ENCODE measurements at regions not wholly inside any gene's neighbourhood (a gene's known extent, or its start where the extent isn't known, plus 50 kb on each side); places are given as distances from the start of the nearest gene placed in this dataset.

DNA sequence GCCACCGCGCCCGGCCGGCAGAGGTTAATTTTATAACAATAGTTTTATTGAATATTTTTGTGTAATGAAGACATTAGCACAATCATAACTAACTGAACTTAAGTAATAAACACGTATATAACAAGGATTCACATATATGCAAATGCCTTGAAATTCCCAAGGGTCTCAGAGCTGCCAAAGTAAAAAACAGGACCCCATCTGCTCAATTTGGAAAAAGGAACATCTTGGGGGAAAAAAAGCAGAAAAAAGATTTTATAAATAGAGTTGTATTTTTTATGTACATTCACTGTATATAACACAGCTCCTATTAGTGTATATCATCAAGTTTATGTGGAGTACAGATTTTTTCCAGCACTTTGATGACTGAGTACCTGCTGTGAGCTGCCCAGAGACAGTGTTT is 366.7 kb downstream of the BRINP1 start:
- no peaks in the 10 kb centered on the region for H3K4me1 ChIP-seq (ENCODE audit: control insufficient read depth, insufficient read depth, low read length, poor library complexity, severe bottlenecking)
- H3K27me3 Mint-ChIP-seq: no peaks in the 10 kb centered on the region
- H3K4me3 ChIP-seq (ENCODE audit: low read depth, low read length): no peak overlapping the region
- H3K9me3 Mint-ChIP-seq: peaks cover 0 to 18% (median 9%) of the 10 kb centered on the region in 7 donors
- H3K27ac Mint-ChIP-seq: no peak overlapping the region
- no peaks in the 10 kb centered on the region for H3K9me3 ChIP-seq (ENCODE audit: control insufficient read depth in 2 of 2, low read length in 2 of 2)
- no peak for DNase-seq
- H3K27ac ChIP-seq (ENCODE audit: insufficient read depth, low read length, poor library complexity, severe bottlenecking): no peak overlapping the region
- H3K4me1 Mint-ChIP-seq: no peaks in the 10 kb centered on the region
- H3K4me3 Mint-ChIP-seq: no peak overlapping the region
- H3K36me3 ChIP-seq (ENCODE audit: control insufficient read depth, insufficient read depth, low read length): no peaks in the 10 kb centered on the region
- no peaks in the 10 kb centered on the region for H3K36me3 Mint-ChIP-seq
- ATAC-seq (ENCODE audit: low read depth in 2 of 2): no peak
- H3K27me3 ChIP-seq (ENCODE audit: control insufficient read depth, insufficient read depth, low read length): no peaks in the 10 kb centered on the region

DNA sequence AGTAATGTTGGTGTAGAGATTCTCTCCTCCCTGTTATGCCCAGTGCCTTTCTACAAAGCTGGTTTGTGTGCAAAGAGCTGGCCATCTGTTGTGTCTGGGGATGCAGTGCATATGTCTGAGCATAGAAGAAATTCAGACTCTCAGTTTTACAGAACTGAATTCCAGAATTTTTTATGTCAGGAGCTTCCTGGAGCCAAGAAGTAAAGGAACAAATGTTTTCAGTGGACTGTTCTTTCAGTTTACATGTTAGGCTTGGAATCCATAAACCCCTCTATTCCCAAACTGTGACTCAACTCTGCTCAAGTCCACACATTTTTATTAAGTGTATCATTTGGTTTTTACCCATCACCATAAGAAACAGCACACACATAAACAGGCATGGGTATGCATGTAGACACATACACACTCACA is 366.0 kb downstream of the BRINP1 start:
- H3K4me1 ChIP-seq (ENCODE audit: control insufficient read depth, insufficient read depth, low read length, poor library complexity, severe bottlenecking): no peaks in the 10 kb centered on the region
- Mint-ChIP-seq H3K27me3 (no peaks in the 10 kb centered on the region), H3K27ac (no peak overlapping the region), H3K4me3 (no peak overlapping the region), H3K9me3 (peaks cover 0 to 24% (median 9%) of the 10 kb centered on the region in 7 donors), H3K4me1 (no peaks in the 10 kb centered on the region), H3K36me3 (no peaks in the 10 kb centered on the region)
- no peaks in the 10 kb centered on the region for H3K27me3 ChIP-seq (ENCODE audit: control insufficient read depth, insufficient read depth, low read length)
- no peak overlapping the region for H3K27ac ChIP-seq (ENCODE audit: insufficient read depth, low read length, poor library complexity, severe bottlenecking)
- H3K9me3 ChIP-seq (ENCODE audit: control insufficient read depth in 2 of 2, low read length in 2 of 2): no peaks in the 10 kb centered on the region
- no peak for ATAC-seq (ENCODE audit: low read depth in 2 of 2)
- H3K4me3 ChIP-seq (ENCODE audit: low read depth, low read length): no peak overlapping the region
- DNase-seq: no peak
- H3K36me3 ChIP-seq (ENCODE audit: control insufficient read depth, insufficient read depth, low read length): no peaks in the 10 kb centered on the region

DNA sequence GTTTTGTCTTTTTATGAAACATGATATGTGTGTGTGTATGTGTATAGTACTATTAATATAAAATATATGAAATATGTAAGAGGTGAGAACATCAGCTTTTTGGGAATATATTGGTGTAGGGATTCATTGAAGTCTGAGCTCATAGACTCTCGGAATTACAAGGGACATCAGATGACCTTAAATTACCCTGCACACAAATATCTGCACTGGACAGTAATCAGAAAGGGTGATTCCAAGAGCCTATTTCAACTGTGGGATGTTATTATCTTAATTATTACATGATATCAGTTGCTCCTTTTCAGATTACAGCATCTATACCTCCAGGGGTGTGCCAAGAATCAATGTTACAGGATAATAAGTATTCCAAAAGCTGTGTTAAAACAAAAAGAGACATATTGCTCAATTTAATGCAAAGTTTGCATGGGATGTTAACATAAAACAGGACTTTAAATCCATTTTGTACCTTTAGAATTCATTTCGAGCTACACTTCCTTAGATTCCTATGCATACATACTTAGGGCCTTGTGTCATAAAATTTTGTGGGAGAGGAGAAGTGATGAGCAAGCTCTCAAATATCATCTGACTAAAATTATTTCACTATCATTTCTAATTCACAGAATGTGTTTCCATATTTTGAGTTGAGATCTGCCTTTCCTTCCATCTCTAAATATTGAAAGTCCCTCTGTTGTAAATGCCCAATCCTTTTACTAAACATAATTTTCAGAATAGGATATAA is 365.2 kb downstream of the BRINP1 start:
- no peak overlapping the region for H3K27ac ChIP-seq (ENCODE audit: insufficient read depth, low read length, poor library complexity, severe bottlenecking)
- Mint-ChIP-seq H3K27me3 (no peaks in the 10 kb centered on the region), H3K4me3 (no peak overlapping the region), H3K4me1 (no peaks in the 10 kb centered on the region), H3K9me3 (peaks cover 0 to 19% (median 13%) of the 10 kb centered on the region in 7 donors), H3K36me3 (no peaks in the 10 kb centered on the region), H3K27ac (no peak overlapping the region)
- DNase-seq (no peak), ATAC-seq (ENCODE audit: low read depth in 2 of 2) (no peak)
- no peaks in the 10 kb centered on the region for H3K36me3 ChIP-seq (ENCODE audit: control insufficient read depth, insufficient read depth, low read length)
- no peak overlapping the region for H3K4me3 ChIP-seq (ENCODE audit: low read depth, low read length)
- H3K4me1 ChIP-seq (ENCODE audit: control insufficient read depth, insufficient read depth, low read length, poor library complexity, severe bottlenecking): no peaks in the 10 kb centered on the region
- H3K27me3 ChIP-seq (ENCODE audit: control insufficient read depth, insufficient read depth, low read length): no peaks in the 10 kb centered on the region
- H3K9me3 ChIP-seq (ENCODE audit: control insufficient read depth in 2 of 2, low read length in 2 of 2): no peaks in the 10 kb centered on the region

DNA sequence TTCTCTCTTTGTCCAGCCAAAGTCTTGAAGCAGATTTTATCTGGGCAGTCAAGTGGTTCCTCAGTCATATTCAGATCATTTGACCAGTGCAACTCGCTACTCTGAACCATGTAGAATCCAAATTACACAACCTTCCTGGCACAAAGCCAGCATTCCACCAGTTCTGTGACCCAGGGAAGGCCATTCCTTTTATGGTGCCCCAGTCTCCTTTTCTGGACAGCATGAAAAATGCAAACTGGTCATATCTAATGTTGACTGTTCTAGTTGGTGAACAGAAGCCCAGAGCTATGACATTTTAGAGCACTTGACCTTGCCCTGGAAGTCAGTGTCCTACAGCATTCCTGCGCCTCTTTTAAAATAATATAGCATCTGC is 364.6 kb downstream of the BRINP1 start:
- DNase-seq (no peak), ATAC-seq (ENCODE audit: low read depth in 2 of 2) (no peak)
- no peak overlapping the region for H3K4me3 Mint-ChIP-seq
- no peaks in the 10 kb centered on the region for H3K27me3 ChIP-seq (ENCODE audit: control insufficient read depth, insufficient read depth, low read length)
- H3K36me3 Mint-ChIP-seq: no peaks in the 10 kb centered on the region
- no peaks in the 10 kb centered on the region for H3K9me3 ChIP-seq (ENCODE audit: control insufficient read depth in 2 of 2, low read length in 2 of 2)
- no peaks in the 10 kb centered on the region for H3K36me3 ChIP-seq (ENCODE audit: control insufficient read depth, insufficient read depth, low read length)
- H3K4me1 ChIP-seq (ENCODE audit: control insufficient read depth, insufficient read depth, low read length, poor library complexity, severe bottlenecking): no peaks in the 10 kb centered on the region
- no peaks in the 10 kb centered on the region for H3K4me1 Mint-ChIP-seq
- no peaks in the 10 kb centered on the region for H3K27me3 Mint-ChIP-seq
- H3K27ac ChIP-seq (ENCODE audit: insufficient read depth, low read length, poor library complexity, severe bottlenecking): no peak overlapping the region
- no peak overlapping the region for H3K4me3 ChIP-seq (ENCODE audit: low read depth, low read length)
- H3K9me3 Mint-ChIP-seq: peaks cover 0 to 16% (median 13%) of the 10 kb centered on the region in 7 donors
- H3K27ac Mint-ChIP-seq: no peak overlapping the region

DNA sequence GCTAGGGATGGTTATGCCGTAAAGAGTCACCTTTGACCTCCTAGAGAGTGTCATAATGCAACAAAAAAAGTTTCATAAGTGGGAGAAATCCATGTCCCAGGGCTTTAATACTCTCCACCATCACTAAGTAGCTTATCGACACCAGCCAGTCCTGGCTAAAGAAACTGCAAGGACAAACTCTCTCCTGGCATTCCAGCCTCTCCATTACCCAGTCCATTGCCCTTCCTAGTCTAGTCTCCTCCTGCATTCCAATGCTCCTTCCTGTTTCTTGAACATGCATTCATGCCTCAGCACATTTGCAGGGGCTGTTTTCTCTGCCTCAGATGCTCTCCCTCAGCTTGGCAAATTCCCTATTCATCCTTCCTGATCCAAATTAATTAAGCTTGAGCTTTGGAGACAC is 364.1 kb downstream of the BRINP1 start:
- Histone ChIP-seq H3K4me1 (ENCODE audit: control insufficient read depth, insufficient read depth, low read length, poor library complexity, severe bottlenecking) (no peaks in the 10 kb centered on the region), H3K27ac (ENCODE audit: insufficient read depth, low read length, poor library complexity, severe bottlenecking) (no peak overlapping the region), H3K36me3 (ENCODE audit: control insufficient read depth, insufficient read depth, low read length) (no peaks in the 10 kb centered on the region), H3K9me3 (ENCODE audit: control insufficient read depth in 2 of 2, low read length in 2 of 2) (peaks cover 0 to 4% of the 10 kb centered on the region in 2 experiments), H3K4me3 (ENCODE audit: low read depth, low read length) (no peak overlapping the region), H3K27me3 (ENCODE audit: control insufficient read depth, insufficient read depth, low read length) (no peaks in the 10 kb centered on the region)
- Mint-ChIP-seq H3K36me3 (no peaks in the 10 kb centered on the region), H3K4me1 (no peaks in the 10 kb centered on the region), H3K27ac (no peak overlapping the region), H3K27me3 (no peaks in the 10 kb centered on the region), H3K4me3 (no peak overlapping the region), H3K9me3 (peaks cover 0 to 16% (median 13%) of the 10 kb centered on the region in 7 donors)
- ATAC-seq (ENCODE audit: low read depth in 2 of 2) (no peak), DNase-seq (no peak)

DNA sequence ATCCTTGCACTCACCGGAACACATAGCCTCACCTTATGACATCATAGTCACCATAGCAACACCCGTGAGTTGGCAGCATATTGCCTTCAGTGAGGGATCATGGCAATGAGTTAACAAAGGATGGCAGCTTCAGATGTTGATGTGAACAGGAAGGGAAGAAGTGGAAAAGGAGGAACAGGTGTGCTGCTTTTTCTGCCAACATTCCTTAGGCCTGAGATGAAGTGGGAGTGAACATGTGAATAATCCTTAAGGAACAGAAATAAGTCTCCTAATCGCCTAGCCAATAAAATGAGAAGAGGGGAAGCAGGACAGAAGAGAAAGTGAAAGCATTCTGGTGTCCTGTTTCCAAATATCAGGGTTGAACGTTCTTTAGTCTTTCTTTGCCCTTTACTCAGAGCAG is 360.0 kb downstream of the BRINP1 start:
- ATAC-seq (ENCODE audit: low read depth in 2 of 2): no peak

DNA sequence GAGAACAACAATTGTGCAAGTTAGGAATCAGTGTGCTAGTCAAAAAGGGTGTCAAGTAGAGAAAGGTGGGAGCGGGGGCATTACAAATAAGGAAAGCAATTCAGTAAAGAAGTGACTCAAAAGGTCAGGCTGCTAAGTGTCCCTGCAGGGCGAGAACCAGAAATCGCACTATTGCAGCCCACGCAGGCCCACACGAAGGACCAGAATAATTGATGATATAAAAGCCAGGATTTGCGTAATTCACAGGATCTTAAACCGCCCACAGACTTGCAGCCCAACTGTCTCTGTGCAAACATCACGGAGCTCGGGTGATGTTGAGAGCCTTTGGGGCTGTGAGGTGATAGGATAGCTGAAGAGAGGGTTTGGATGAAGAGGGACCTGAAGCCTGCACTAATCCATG is 349.0 kb downstream of the BRINP1 start:
- H3K9me3 Mint-ChIP-seq: peaks cover 0 to 15% (median 5%) of the 10 kb centered on the region in 7 donors
- no peaks in the 10 kb centered on the region for H3K9me3 ChIP-seq (ENCODE audit: control insufficient read depth in 2 of 2, low read length in 2 of 2)
- DNase-seq: no peak
- H3K27me3 ChIP-seq (ENCODE audit: control insufficient read depth, insufficient read depth, low read length): no peaks in the 10 kb centered on the region
- no peaks in the 10 kb centered on the region for H3K4me1 Mint-ChIP-seq
- H3K36me3 ChIP-seq (ENCODE audit: control insufficient read depth, insufficient read depth, low read length): no peaks in the 10 kb centered on the region
- no peak overlapping the region for H3K27ac ChIP-seq (ENCODE audit: insufficient read depth, low read length, poor library complexity, severe bottlenecking)
- no peaks in the 10 kb centered on the region for H3K36me3 Mint-ChIP-seq
- ATAC-seq (ENCODE audit: low read depth in 2 of 2): no peak
- no peak overlapping the region for H3K4me3 Mint-ChIP-seq
- no peak overlapping the region for H3K27ac Mint-ChIP-seq
- H3K27me3 Mint-ChIP-seq: no peaks in the 10 kb centered on the region
- no peaks in the 10 kb centered on the region for H3K4me1 ChIP-seq (ENCODE audit: control insufficient read depth, insufficient read depth, low read length, poor library complexity, severe bottlenecking)
- H3K4me3 ChIP-seq (ENCODE audit: low read depth, low read length): no peak overlapping the region

More for the DNA sequence above, 360.0 kb downstream of the BRINP1 start:
- no peak for DNase-seq
- no peaks in the 10 kb centered on the region for H3K36me3 Mint-ChIP-seq
- Histone ChIP-seq H3K4me3 (ENCODE audit: low read depth, low read length) (no peak overlapping the region), H3K27ac (ENCODE audit: insufficient read depth, low read length, poor library complexity, severe bottlenecking) (no peak overlapping the region), H3K4me1 (ENCODE audit: control insufficient read depth, insufficient read depth, low read length, poor library complexity, severe bottlenecking) (no peaks in the 10 kb centered on the region), H3K27me3 (ENCODE audit: control insufficient read depth, insufficient read depth, low read length) (no peaks in the 10 kb centered on the region), H3K36me3 (ENCODE audit: control insufficient read depth, insufficient read depth, low read length) (no peaks in the 10 kb centered on the region), H3K9me3 (ENCODE audit: control insufficient read depth in 2 of 2, low read length in 2 of 2) (peaks cover 0 to 5% of the 10 kb centered on the region in 2 experiments)
- no peaks in the 10 kb centered on the region for H3K4me1 Mint-ChIP-seq
- H3K27ac Mint-ChIP-seq: no peak overlapping the region
- peaks cover 4 to 18% (median 9%) of the 10 kb centered on the region in 7 donors for H3K9me3 Mint-ChIP-seq
- no peak overlapping the region for H3K4me3 Mint-ChIP-seq
- no peaks in the 10 kb centered on the region for H3K27me3 Mint-ChIP-seq

DNA sequence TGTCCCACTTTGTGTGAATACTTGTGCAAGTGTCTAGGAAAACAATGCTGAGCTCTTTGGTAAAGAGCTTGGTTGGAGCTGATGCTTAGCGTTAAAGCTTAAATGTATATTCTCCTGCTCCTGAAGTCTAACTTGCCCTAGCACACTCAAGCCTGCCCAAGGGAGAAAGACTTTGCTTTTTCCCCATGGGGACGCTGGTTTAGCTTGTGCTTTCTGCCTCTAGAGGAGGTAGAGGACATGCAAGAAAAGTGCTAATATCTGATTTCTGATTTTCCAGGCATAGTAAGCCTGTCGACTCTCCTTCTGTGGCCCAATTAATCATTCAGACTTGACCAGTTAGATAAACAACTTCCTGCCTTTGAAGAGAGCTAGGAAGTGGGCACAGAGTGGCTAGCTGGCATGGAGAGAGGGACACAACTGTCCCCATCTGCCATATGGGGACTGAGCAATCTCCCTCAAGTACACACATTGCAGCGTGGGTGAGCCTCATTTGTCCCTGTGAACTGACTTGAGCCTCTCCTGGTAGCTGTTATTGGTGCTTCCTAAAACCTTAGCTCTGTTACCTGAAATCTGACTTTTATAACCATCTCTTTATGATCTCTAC is 348.4 kb downstream of the BRINP1 start:
- Histone ChIP-seq H3K9me3 (ENCODE audit: control insufficient read depth in 2 of 2, low read length in 2 of 2) (no peaks in the 10 kb centered on the region), H3K27me3 (ENCODE audit: control insufficient read depth, insufficient read depth, low read length) (no peaks in the 10 kb centered on the region), H3K4me1 (ENCODE audit: control insufficient read depth, insufficient read depth, low read length, poor library complexity, severe bottlenecking) (no peaks in the 10 kb centered on the region), H3K4me3 (ENCODE audit: low read depth, low read length) (no peak overlapping the region), H3K27ac (ENCODE audit: insufficient read depth, low read length, poor library complexity, severe bottlenecking) (no peak overlapping the region), H3K36me3 (ENCODE audit: control insufficient read depth, insufficient read depth, low read length) (no peaks in the 10 kb centered on the region)
- Mint-ChIP-seq H3K27ac (no peak overlapping the region), H3K27me3 (no peaks in the 10 kb centered on the region), H3K4me3 (no peak overlapping the region), H3K36me3 (no peaks in the 10 kb centered on the region), H3K4me1 (no peaks in the 10 kb centered on the region), H3K9me3 (peaks cover 0 to 12% (median 4%) of the 10 kb centered on the region in 7 donors)
- DNase-seq (no peak), ATAC-seq (ENCODE audit: low read depth in 2 of 2) (no peak)
